Suppressor macrophage treated with lipopolysaccharide for 4 hours (primary cell): ENCODE measurements at regions not wholly inside any gene's neighbourhood (a gene's known extent, or its start where the extent isn't known, plus 50 kb on each side); places are given as distances from the start of the nearest gene placed in this dataset.
"Not testable (repeated sequence)": the region's sequence is repeated elsewhere in the genome, so short reads cannot be mapped to it uniquely, and the experiment has no call there.

Experiments
- DNase-seq: peaks from one replicate; pipeline ENCODE4 v3.0.0-alpha.2; 2020

DNA sequence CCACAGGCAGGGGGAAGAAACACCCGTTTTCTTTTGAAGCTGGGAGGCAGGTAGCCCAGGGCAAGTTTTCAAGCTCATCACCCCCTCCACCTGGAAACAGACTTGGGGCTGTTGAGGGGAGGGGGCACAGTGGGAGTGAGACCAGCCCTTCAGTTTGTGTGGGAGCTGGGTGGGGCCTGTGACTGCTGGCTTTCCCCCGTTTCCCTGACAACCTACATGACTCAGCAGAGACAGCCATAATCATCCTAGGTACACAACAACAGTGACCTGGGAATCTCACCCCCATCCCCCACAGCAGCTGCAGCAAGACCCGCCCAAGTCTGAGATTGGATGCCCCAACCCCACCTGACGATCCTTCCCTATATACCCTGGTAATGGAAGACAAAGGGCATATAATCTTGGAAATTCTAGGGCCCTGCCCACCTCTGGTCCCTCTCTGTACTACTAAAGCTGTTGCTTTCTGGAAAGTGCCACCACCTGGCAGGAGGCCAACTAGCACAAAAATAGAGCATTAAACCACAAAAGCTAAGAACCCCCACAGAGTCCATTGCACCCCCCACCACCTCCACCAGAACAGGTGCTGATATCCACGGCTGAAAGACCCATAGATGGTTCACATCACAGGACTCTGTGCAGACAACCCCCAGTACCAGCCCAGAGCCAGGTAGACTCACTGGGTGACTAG, 422.2 kb upstream of the SGO1 start:
- DNase-seq, result no peak

DNA sequence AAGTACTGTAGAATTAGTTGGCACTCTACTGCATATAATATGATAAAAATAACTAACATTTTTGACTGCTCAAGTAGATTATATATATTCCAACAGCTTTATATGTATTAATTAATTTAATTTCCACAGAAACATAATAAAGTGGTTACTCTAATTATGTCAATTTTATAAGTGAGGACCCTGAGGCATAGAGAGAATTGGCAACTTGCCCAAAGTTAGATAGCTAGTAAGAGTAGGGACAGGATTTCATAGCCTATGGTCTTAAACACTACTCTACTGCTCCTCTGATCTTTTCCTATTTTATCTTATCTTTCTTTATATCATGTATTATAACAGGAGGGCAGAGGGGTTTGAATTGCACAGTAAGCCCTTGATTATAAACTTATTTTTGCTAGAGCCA, 418.7 kb upstream of the SGO1 start:
- no peak for DNase-seq

- DNase-seq, result no peak
These were observed 403.3 kb upstream of the SGO1 start for GRCh38 chr3:20589275-20589674.

- DNase-seq, result no peak
These were observed 402.8 kb upstream of the SGO1 start for GRCh38 chr3:20588781-20589180.

- no peak for DNase-seq
These were observed 397.6 kb upstream of the SGO1 start for GRCh38 chr3:20583648-20584047.

DNA sequence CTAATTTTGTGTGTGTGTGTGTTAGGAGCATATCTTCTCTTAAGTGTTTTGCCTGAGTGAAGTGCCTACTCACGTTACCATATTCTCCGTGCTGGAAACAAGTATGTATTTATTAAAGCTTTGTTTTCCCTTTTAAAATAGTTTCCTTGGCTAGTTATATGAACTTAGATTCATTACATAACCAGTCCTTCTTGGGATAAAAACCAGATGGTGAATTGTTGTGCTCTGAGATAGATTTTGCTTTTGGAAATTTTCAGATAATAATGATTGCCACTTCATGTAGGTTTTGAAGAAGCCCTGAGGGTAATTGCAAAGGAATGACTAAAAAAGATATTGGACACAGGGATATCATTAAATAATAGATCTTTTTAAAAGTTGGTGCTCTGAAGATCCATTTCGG, 390.2 kb upstream of the SGO1 start:
- no peak for DNase-seq

GRCh38 chr3:20575146-20575545, 389.1 kb upstream of the SGO1 start:
- DNase-seq, result no peak

DNA sequence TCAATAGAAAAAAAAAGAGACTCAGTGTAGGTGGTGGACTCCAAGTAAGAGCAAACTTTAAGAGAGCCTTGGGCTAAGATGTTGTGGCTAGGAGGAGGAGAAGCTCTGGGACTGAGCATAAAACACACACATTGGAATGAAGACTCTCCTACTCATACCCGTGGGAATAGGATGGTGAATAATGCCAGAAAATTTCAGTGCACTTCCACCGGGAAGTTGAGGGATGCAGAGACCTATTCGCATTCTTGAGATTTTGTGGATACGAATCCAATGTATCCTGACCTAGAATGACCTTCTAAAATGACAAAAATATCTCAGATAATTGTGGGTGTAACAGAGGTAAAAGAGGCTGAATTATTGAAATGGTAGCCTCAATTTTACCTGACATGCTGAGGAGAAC, 388.7 kb upstream of the SGO1 start:
- no peak for DNase-seq

- no peak for DNase-seq
These were observed 387.2 kb upstream of the SGO1 start for GRCh38 chr3:20573175-20573574.

GRCh38 chr3:20572473-20572872, 386.5 kb upstream of the SGO1 start:
- DNase-seq, result no peak

DNA sequence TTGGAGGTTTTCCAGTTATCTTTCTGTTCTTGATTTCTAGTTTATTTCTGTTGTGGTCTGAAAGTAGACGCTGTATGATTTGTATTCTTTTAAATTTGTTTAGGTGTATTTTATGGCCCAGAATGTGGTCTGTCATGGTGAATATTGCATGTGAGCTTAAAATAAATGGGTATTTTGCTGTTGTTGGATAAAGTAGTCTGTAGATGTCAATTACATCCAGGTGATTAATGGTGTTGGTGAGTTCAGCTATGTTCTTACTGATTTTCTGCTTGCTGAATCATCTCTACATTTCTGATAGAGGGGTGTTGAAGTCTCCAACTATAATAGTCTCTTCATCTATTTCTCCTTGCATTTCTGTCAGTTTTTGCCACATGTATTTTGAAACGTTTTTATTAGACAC, 383.3 kb upstream of the SGO1 start:
- DNase-seq, result no peak

GRCh38 chr3:20564966-20565365, 379.0 kb upstream of the SGO1 start:
- no peak for DNase-seq

DNA sequence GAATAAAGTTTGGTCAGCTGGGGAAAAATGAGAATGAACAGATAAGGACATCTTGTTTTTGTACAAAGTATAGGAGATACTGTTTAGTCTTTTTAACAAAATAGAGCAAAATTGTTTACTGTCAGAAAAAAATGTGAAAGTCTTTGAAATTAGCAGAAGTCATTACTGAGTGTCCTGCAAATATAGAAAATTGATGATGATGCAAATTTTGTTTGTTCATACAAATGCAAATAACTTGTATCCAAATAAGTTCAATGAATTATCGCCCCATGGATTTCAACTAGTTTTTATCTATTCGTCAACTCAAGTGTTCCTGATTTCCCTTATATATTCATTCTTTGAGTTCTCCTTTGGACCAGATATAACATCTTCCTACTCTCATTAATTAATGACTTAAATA, 378.0 kb upstream of the SGO1 start:
- DNase-seq, result no peak

- DNase-seq, result no peak
These were observed 377.2 kb upstream of the SGO1 start for GRCh38 chr3:20563251-20563650.

- DNase-seq, result no peak
These were observed 375.2 kb upstream of the SGO1 start for GRCh38 chr3:20561166-20561565.

DNA sequence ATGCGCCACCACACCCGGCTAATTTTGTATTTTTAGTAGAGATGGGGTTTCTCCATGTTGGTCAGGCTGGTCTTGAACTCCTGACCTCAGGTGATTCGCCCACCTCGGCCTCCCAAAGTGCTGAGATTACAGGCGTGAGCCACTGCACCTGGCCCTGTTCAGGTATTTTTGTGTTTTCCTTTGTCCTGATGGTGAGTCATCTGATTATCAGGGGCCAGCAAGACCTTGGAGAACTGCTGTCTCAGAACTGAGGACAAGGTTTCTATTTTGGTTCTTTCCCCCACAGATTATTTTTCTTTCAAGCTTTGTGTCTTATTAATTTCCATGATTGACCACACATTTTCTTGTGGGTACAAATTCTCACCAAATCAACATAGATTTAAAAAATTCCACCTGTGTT, 374.4 kb upstream of the SGO1 start:
- DNase-seq, result not testable (repeated sequence)

- DNase-seq, result no peak
These were observed 372.2 kb upstream of the SGO1 start for GRCh38 chr3:20558161-20558560.

DNA sequence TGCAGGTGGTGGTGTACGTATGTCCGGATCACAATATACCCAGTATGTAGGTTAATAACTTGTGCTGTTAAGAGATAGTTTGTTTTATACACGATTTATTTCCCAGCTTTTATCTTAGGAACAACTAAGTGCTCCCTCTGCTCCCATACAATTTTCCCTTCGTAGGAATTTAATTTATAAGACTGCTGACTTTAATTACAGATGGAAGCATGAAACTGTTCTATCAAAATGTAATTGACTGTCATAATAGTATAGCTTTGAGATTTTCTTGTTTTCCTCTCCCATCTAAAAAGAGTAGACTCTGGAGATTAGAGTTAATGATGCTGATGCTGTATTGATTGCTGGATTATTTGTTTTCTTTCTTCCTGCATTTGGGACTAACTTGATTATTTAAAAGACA, 370.7 kb upstream of the SGO1 start:
- DNase-seq, result no peak

- DNase-seq, result no peak
These were observed 366.7 kb upstream of the SGO1 start for GRCh38 chr3:20552605-20553275.

GRCh38 chr3:20547361-20548269, 361.6 kb upstream of the SGO1 start:
- not testable (repeated sequence) for DNase-seq

DNA sequence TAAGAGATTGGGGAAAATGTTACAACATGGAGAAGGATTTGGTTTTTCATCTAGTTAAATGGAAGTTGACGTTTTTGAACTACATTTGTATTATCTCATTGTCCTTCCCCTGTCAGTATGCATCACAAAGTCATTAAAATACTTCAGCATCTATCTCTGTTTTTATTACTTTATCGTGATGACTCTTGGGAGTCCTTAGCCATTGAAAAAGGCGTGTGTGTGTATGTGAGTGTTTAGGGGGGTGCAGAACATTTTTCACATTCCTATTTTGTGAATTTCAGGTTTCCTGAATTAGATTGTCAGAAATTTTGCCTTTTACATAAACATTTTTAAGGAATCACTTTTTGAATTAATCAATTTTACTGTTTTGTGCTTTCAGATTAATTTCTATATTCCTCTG, 360.6 kb upstream of the SGO1 start:
- no peak for DNase-seq

GRCh38 chr3:20543535-20544226, 357.7 kb upstream of the SGO1 start:
- DNase-seq, result no peak

GRCh38 chr3:20540066-20540465, 354.1 kb upstream of the SGO1 start:
- no peak for DNase-seq
